GM12891 (cell line): ENCODE measurements at regions not wholly inside any gene's neighbourhood (a gene's known extent, or its start where the extent isn't known, plus 50 kb on each side); places are given as distances from the start of the nearest gene placed in this dataset.

Experiments used
- POLR2AphosphoS5 ChIP-seq: IDR thresholded peaks from 2 replicates; pipeline ENCODE4 v1.6.1; 2011; ENCODE audit warnings: low read depth, low read length, control low read depth
- POU2F2 ChIP-seq: IDR thresholded peaks from 2 replicates; pipeline ENCODE4 v1.6.1; 2011; ENCODE audit warnings: low read depth, mild to moderate bottlenecking, control low read depth, low read length, moderate library complexity

DNA sequence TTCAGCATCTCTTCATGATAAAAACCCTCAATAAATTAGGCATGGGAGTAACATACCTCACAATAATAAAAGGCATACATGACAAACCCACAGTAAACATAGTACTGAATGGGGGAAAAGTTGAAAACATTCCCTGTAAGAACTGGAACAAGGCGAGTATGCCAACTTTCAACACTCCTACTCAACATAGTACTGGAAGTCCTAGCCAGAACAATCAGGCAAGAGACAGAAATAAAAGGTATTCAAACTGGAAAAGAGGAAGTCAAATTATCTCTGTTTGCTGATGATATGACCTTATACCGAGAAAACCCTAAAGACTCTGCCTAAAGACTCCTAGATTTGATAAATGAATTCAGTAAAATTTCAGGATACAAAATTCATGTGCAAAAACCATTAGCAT lies 167.6 kb downstream of the TMEM38B start:
- TF ChIP-seq POLR2AphosphoS5 = no peak
- no peak for TF ChIP-seq POU2F2
